Uterus (tissue), 3 donors: ENCODE measurements at regions not wholly inside any gene's neighbourhood (a gene's known extent, or its start where the extent isn't known, plus 50 kb on each side); places are given as distances from the start of the nearest gene placed in this dataset.

ENCODE experiments used
- DNase-seq, 2 donors: peaks; one replicate each; pipeline ENCODE4 v3.0.0-alpha.2; 2019 to 2020
- H3K27ac ChIP-seq, 2 donors: fragments of 200-600 bp; sonication (generic); 1 replicate in 1 of 2; 2 replicates in 1 of 2; pipeline ENCODE4 v1.5.1; 2016 to 2018
- H3K27me3 ChIP-seq, 2 donors: fragments of 200-600 bp; sonication (generic); one replicate each; pipeline ENCODE4 v1.5.1; 2018 to 2019; ENCODE audit warnings: control low read depth in 1 of 2
- H3K36me3 ChIP-seq, 2 donors: fragments of 200-600 bp; sonication (generic); one replicate each; pipeline ENCODE4 v1.5.1; 2019; ENCODE audit warnings: control low read depth in 1 of 2
- H3K4me1 ChIP-seq, 2 donors: fragments of 200-600 bp; sonication (generic); one replicate each; pipeline ENCODE4 v1.5.1; 2018 to 2019; ENCODE audit warnings: control low read depth in 1 of 2
- H3K4me3 ChIP-seq, 2 donors: fragments of 200-600 bp; sonication (generic); 1 replicate in 1 of 2; 2 replicates in 1 of 2; pipeline ENCODE4 v1.5.1; 2018 to 2019; ENCODE audit warnings: mild to moderate bottlenecking in 1 of 2
- H3K9me3 ChIP-seq, 2 donors: fragments of 200-600 bp; sonication (generic); one replicate each; pipeline ENCODE4 v1.5.1; 2019; ENCODE audit warnings: control low read depth in 1 of 2
- POLR2A ChIP-seq, 2 donors: fragments of 450-650 bp; IDR thresholded peaks; one replicate each; pipeline ENCODE4 v1.6.1; 2016; ENCODE audit warnings: antibody characterized with exemption in 2 of 2, mild to moderate bottlenecking in 1 of 2, moderate library complexity in 1 of 2
- intact Hi-C: fragments of 100-400 bp; cut with DNase I; formaldehyde crosslinking; loops from one replicate; pipeline ENCODE4 v1.15.1; 2023; ENCODE audit warnings: low total_unique reads
- TF ChIP-seq, protein P1 (sequence below), 4 experiments: fragments of 200-600 bp in 2 of 4; fragments of 450-650 bp in 2 of 4; sonication (generic) in 2 of 4; IDR thresholded peaks; one replicate each; pipeline ENCODE4 v1.5.1; 2016 to 2019; ENCODE audit warnings: antibody characterized with exemption in 4 of 4, mild to moderate bottlenecking in 2 of 4, moderate library complexity in 1 of 4
- donor health status: DM: yes; HTN: yes; CAD: no.

DNA sequence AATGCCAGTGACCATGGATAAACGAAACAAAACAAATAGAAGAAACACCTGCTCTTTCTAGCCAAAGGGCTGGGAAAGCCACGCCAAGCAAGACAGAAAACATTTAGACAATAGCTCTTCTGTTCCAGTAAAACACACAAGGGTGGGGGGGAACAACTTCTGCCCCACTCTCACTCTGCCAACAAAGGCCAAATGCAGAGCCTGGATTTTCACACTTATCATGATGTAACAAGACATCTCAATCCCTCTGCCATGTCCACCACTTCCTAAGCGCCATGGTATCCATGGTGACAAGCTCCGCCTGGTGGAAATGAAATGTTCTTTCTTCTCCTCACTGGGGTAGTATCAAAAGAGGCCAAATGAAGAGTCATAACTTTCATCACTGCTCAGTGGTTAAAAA lies 60.6 kb downstream of the DRD1 start:
- H3K4me1 ChIP-seq = no peaks in the 10 kb centered on the region
- TF ChIP-seq, protein P1, sequence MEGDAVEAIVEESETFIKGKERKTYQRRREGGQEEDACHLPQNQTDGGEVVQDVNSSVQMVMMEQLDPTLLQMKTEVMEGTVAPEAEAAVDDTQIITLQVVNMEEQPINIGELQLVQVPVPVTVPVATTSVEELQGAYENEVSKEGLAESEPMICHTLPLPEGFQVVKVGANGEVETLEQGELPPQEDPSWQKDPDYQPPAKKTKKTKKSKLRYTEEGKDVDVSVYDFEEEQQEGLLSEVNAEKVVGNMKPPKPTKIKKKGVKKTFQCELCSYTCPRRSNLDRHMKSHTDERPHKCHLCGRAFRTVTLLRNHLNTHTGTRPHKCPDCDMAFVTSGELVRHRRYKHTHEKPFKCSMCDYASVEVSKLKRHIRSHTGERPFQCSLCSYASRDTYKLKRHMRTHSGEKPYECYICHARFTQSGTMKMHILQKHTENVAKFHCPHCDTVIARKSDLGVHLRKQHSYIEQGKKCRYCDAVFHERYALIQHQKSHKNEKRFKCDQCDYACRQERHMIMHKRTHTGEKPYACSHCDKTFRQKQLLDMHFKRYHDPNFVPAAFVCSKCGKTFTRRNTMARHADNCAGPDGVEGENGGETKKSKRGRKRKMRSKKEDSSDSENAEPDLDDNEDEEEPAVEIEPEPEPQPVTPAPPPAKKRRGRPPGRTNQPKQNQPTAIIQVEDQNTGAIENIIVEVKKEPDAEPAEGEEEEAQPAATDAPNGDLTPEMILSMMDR (IDR thresholded peaks at IDR 0.05) = no peak
- no peak for TF ChIP-seq POLR2A (IDR thresholded peaks at IDR 0.05)

DNA sequence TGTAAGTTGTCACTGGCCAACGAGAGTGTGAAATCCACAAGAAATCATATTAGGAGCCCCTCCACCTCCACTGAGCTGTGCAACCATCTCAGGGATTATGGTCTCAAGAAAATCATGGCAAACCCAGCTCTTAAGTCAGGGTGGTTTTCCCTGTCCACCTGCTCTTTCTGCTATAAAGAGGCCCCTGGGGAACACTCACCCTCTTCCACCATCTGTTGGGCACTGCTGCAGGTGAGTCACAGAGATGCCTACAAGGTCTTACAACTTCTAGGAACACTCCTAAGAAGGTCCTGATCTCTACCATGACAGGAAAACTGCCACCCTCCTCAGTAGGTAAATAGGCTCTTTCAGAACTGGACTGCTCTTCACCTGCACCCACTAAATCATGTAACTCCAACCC lies 61.8 kb downstream of the DRD1 start:
- intact Hi-C loops = no loop called here
- H3K27ac ChIP-seq = no peak overlapping the region
- no peaks in the 10 kb centered on the region for H3K36me3 ChIP-seq
- H3K4me3 ChIP-seq = no peak overlapping the region
- TF ChIP-seq, protein P1 (IDR thresholded peaks at IDR 0.05) = no peak
- no peak for TF ChIP-seq POLR2A (IDR thresholded peaks at IDR 0.05)
- H3K4me1 ChIP-seq = no peaks in the 10 kb centered on the region
- DNase-seq = no peak
- H3K27me3 ChIP-seq = no peaks in the 10 kb centered on the region
- no peaks in the 10 kb centered on the region for H3K9me3 ChIP-seq

More for the DNA sequence above, 60.6 kb downstream of the DRD1 start:
- intact Hi-C loops = no loop called here
- Histone ChIP-seq H3K9me3 (no peaks in the 10 kb centered on the region), H3K4me3 (no peak overlapping the region), H3K36me3 (no peaks in the 10 kb centered on the region), H3K27me3 (no peaks in the 10 kb centered on the region), H3K27ac (no peak overlapping the region)
- DNase-seq = no peak

DNA sequence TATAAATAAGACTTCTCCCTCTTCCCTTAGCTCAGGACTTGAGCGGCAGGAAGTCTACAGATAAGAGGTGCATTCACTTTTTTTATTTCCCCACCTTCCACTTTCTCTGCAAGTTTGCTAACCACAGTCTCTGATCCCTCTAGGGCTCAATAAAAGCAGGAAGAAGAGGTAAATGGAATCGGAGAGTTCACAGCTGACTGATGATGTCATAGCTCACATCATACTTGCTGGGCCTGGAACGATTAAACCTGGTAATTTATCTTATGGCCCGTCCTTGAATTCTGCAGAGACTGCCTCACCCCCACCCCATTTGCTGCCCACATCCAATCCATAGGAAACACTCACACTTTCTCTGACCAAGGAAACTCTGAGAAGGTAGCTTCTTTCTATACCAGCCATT lies 62.9 kb downstream of the DRD1 start:
- intact Hi-C loops = no loop called here
- Histone ChIP-seq H3K27me3 (no peaks in the 10 kb centered on the region), H3K27ac (no peak overlapping the region), H3K9me3 (no peaks in the 10 kb centered on the region), H3K36me3 (no peaks in the 10 kb centered on the region), H3K4me3 (no peak overlapping the region), H3K4me1 (no peaks in the 10 kb centered on the region)
- DNase-seq = no peak
- TF ChIP-seq POLR2A (IDR thresholded peaks at IDR 0.05) = no peak
- TF ChIP-seq, protein P1 (IDR thresholded peaks at IDR 0.05) = no peak

DNA sequence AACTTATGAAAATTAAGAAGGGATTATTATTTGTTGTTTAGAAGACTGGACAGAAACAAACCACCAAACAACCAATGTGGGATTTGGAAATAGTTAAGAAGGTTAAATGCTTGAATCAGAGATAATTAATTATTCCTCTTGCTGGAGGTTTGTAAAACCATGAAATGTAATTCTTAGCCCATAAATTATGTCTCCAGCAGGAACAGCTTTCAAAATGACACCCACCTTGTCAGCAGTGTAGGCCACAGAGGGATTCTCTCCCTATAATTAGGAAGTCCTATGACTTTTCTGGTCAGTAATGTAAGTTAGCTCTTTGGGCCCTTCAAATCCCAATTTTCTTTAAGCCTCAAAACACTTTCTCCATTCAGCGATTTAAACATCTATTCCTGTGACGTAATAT lies 63.3 kb downstream of the DRD1 start:
- Histone ChIP-seq H3K36me3 (no peaks in the 10 kb centered on the region), H3K4me3 (no peak overlapping the region), H3K27me3 (no peaks in the 10 kb centered on the region), H3K27ac (no peak overlapping the region), H3K4me1 (no peaks in the 10 kb centered on the region), H3K9me3 (no peaks in the 10 kb centered on the region)
- intact Hi-C loops = no loop called here
- DNase-seq = no peak
- TF ChIP-seq, protein P1 (IDR thresholded peaks at IDR 0.05) = no peak

DNA sequence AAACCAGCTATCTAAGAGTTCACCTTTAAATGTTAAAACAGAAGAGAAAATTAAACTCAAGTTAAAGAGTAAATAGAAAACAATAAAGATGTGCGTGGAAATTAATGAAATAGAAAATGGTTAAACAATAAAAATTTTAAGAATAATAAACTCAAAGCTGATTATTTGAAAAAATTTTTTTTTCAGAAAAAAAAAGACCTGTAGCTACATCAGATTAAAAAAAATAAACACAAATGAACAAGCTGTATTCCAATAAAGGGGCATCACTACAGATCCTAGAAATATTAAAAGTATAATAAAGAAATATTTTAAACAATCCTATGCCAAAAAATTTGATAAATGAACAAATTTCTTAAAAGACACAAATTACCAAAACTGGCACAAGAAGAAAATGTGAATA lies 64.1 kb downstream of the DRD1 start:
- intact Hi-C loops = no loop called here
- no peak overlapping the region for H3K27ac ChIP-seq
- H3K27me3 ChIP-seq = no peaks in the 10 kb centered on the region
- H3K4me3 ChIP-seq = no peak overlapping the region
- no peaks in the 10 kb centered on the region for H3K4me1 ChIP-seq
- no peaks in the 10 kb centered on the region for H3K36me3 ChIP-seq
- TF ChIP-seq, protein P1 (IDR thresholded peaks at IDR 0.05) = no peak
- TF ChIP-seq POLR2A (IDR thresholded peaks at IDR 0.05) = no peak
- DNase-seq = no peak
- H3K9me3 ChIP-seq = no peaks in the 10 kb centered on the region
